Osteoblast (primary cell): ENCODE measurements at regions not wholly inside any gene's neighbourhood (a gene's known extent, or its start where the extent isn't known, plus 50 kb on each side); places are given as distances from the start of the nearest gene placed in this dataset.
"Not testable (repeated sequence)": the region's sequence is repeated elsewhere in the genome, so short reads cannot be mapped to it uniquely, and the experiment has no call there.

Experiments used
- DNase-seq: peaks from one replicate; pipeline ENCODE4 v3.0.0; 2011; ENCODE audit warnings: low spot score, mixed read lengths; ENCODE audit not compliant: insufficient read length; ENCODE audit errors: missing footprints
- H2AFZ ChIP-seq: 2 replicates; pipeline ENCODE4 v1.6.0; 2011; ENCODE audit warnings: mild to moderate bottlenecking, low read length
- H3K27ac ChIP-seq: 2 replicates; pipeline ENCODE4 v1.5.1; 2011; ENCODE audit warnings: mild to moderate bottlenecking, low read depth, low read length, moderate library complexity
- H3K27me3 ChIP-seq: 2 replicates; pipeline ENCODE4 v1.6.0; 2012; ENCODE audit warnings: mild to moderate bottlenecking, control low read depth, inconsistent platforms, low read length, moderate library complexity; ENCODE audit not compliant: insufficient read depth
- H3K36me3 ChIP-seq: 2 replicates; pipeline ENCODE4 v1.5.1; 2011; ENCODE audit warnings: mild to moderate bottlenecking, low read length, control low read depth, moderate library complexity; ENCODE audit not compliant: insufficient read depth
- H3K4me1 ChIP-seq: 2 replicates; pipeline ENCODE4 v1.5.1; 2011; ENCODE audit warnings: mild to moderate bottlenecking, low read length, control low read depth, moderate library complexity; ENCODE audit not compliant: insufficient read depth
- H3K4me2 ChIP-seq: 2 replicates; pipeline ENCODE4 v1.6.0; 2011; ENCODE audit warnings: mild to moderate bottlenecking, low read length; ENCODE audit not compliant: insufficient read depth
- H3K4me3 ChIP-seq: fragments of 200-600 bp; sonication (generic); 3 replicates; pipeline ENCODE4 v1.5.1; 2012; ENCODE audit warnings: mild to moderate bottlenecking, low read length, inconsistent platforms; ENCODE audit not compliant: insufficient read depth
- H3K79me2 ChIP-seq: 2 replicates; pipeline ENCODE4 v1.6.0; 2012; ENCODE audit warnings: mild to moderate bottlenecking, low read length, control low read depth, inconsistent platforms; ENCODE audit not compliant: insufficient read depth
- H3K9me3 ChIP-seq: 2 replicates; pipeline ENCODE4 v1.5.1; 2011; ENCODE audit warnings: low read depth, low read length, control low read depth
- H4K20me1 ChIP-seq: 2 replicates; pipeline ENCODE4 v1.6.0; 2012; ENCODE audit warnings: mild to moderate bottlenecking, low read length, control low read depth; ENCODE audit not compliant: insufficient read depth
- TF ChIP-seq, protein P1 (sequence below): IDR thresholded peaks from 2 replicates; pipeline ENCODE4 v1.5.1; 2011; ENCODE audit warnings: mild to moderate bottlenecking, low read depth, low read length, moderate library complexity; ENCODE audit errors: extremely low read depth

DNA sequence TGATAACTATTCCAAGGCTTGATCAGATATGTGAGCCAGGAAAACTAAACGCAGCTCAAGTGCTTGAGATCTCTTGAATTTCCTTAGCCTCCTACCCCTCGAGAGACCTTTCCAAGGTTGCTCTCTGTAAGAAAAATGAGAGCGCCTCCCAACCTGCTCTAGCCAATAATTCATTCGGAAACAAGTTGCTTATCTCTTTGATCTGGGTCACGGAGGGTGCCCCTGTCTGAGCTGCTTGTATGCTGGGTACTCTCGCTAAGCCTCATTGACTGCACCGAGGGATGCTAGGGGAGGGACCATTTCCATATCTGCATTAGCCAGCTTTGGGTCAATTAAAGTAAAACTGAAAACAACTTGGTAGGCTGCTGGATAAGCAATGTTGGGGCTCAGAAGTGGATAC, 70.1 kb upstream of the SHISA6 start:
- Histone ChIP-seq H2AFZ (no peak overlapping the region), H3K9me3 (no peaks in the 10 kb centered on the region), H3K79me2 (no peaks in the 10 kb centered on the region), H3K4me1 (no peaks in the 10 kb centered on the region), H4K20me1 (no peaks in the 10 kb centered on the region), H3K4me3 (no peak overlapping the region), H3K27ac (no peak overlapping the region), H3K36me3 (no peaks in the 10 kb centered on the region), H3K4me2 (no peak overlapping the region), H3K27me3 (no peaks in the 10 kb centered on the region)
- DNase-seq, result no peak
- TF ChIP-seq, protein P1, sequence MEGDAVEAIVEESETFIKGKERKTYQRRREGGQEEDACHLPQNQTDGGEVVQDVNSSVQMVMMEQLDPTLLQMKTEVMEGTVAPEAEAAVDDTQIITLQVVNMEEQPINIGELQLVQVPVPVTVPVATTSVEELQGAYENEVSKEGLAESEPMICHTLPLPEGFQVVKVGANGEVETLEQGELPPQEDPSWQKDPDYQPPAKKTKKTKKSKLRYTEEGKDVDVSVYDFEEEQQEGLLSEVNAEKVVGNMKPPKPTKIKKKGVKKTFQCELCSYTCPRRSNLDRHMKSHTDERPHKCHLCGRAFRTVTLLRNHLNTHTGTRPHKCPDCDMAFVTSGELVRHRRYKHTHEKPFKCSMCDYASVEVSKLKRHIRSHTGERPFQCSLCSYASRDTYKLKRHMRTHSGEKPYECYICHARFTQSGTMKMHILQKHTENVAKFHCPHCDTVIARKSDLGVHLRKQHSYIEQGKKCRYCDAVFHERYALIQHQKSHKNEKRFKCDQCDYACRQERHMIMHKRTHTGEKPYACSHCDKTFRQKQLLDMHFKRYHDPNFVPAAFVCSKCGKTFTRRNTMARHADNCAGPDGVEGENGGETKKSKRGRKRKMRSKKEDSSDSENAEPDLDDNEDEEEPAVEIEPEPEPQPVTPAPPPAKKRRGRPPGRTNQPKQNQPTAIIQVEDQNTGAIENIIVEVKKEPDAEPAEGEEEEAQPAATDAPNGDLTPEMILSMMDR, result no peak

DNA sequence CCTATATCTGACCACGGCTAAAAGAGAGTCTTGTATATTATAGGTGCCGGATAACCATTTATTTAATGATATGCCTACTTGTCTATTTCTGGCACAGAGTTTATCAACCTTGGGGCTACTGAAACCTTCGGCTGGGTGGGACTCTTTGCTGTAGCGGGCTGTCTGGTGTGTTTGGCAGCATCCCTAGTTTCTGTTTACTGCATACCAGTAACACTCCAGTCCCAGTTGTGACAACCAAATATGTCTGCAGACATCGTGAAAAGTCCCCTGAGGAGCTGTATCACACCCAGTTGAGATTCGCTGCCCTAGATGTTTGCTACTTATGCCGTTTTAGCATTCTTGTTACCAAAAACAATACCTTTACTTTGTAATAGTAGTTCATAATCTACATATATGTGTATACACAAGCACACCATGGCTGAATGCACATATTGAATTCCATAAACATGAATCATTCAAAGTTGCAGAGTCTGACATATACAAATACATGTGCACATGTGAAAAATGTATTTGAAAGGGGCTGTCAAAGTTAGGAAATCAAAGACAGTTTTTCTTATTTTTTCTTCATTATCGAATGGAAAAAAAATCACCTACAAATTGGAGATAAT, 89.1 kb upstream of the SHISA6 start:
- H3K79me2 ChIP-seq, result no peaks in the 10 kb centered on the region
- no peaks in the 10 kb centered on the region for H3K36me3 ChIP-seq

DNA sequence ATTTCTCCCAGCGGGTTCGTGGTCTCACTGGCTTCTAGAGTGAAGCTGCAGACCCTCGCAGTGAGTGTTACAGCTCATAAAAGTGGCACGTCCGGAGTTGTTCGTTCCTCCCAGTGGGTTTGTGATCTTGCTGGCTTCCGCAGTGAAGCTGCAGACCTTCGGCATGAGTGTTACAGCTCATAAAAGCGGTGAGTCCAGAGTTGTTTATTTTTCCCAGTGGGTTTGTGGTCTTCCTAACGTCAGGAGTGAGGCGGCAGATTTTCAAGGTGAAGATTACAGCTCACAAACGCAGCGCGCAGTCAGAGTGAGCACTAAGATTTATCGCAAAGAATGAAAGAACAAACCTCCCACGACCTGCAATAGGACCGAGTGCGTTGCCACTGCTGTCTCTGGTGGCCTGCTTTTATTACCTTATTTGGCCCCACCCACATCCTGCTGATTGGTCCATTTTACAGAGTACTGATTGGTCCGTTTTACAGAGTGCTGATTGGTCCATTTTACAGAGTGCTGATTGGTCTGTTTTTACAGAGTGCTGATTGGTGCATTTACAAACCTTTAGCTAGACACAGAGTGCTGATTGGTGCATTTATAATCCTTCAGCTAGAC, 90.0 kb upstream of the SHISA6 start:
- not testable (repeated sequence) for H3K4me3 ChIP-seq, H2AFZ ChIP-seq, H3K79me2 ChIP-seq, H3K36me3 ChIP-seq, H3K4me2 ChIP-seq, H3K4me1 ChIP-seq, H3K27me3 ChIP-seq, DNase-seq, H3K27ac ChIP-seq, H4K20me1 ChIP-seq, H3K9me3 ChIP-seq

More for the DNA sequence above, 89.1 kb upstream of the SHISA6 start:
- TF ChIP-seq, protein P1, result no peak
- DNase-seq, result no peak
- H3K9me3 ChIP-seq, result no peaks in the 10 kb centered on the region
- no peaks in the 10 kb centered on the region for H3K4me1 ChIP-seq
- no peak overlapping the region for H3K4me3 ChIP-seq
- no peaks in the 10 kb centered on the region for H3K27me3 ChIP-seq
- no peak overlapping the region for H3K27ac ChIP-seq
- no peak overlapping the region for H2AFZ ChIP-seq
- H3K4me2 ChIP-seq, result no peak overlapping the region
- no peaks in the 10 kb centered on the region for H4K20me1 ChIP-seq

DNA sequence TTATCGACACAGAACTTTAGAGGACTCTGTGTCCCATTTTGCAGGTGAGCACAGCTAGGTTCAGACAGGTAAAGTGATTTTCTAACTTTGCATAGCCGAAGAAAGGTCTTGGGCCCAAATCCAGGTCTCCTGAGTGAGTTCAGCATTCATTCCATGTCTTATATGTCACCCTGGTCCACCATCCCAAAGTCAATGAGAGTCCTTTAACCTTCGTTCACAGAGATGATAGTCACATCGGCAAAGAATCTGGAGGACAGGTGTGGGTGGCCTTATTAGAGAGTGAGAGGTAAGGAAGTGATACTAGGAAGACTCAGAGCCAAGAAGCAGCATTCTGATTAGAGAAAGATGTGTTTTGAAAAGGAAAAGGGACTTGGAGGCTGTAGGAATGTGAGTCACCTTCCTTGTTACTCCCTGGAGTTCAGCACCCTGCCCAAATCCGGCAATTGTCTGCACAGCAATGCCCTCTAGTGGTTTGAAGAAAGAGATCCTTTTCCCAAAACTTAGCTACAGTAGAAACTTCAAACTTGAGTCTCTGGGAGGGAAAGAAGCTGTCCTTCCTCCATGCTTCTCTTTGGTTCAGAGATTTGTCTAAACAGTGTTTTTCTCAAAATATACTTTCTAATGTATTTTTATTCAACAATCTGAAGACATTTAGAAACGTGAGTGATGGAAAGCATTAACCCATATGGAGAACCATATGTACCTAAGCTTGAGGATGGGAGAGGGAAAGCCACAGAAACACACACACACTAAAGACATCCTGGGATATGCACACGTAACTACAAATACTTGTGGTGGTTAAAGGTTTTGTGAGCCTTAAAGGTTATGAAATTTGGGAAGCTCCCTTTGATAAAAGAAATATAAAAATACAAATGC, 96.4 kb upstream of the SHISA6 start:
- Histone ChIP-seq H3K4me1 (no peaks in the 10 kb centered on the region), H3K9me3 (no peaks in the 10 kb centered on the region), H3K4me3 (no peak overlapping the region), H3K4me2 (no peak overlapping the region), H2AFZ (no peak overlapping the region), H4K20me1 (no peaks in the 10 kb centered on the region), H3K79me2 (no peaks in the 10 kb centered on the region), H3K27me3 (no peaks in the 10 kb centered on the region), H3K36me3 (no peaks in the 10 kb centered on the region), H3K27ac (no peak overlapping the region)
- no peak for DNase-seq
- TF ChIP-seq, protein P1, result peak; percentile 18
